H1 (cell line): ENCODE measurements at regions not wholly inside any gene's neighbourhood (a gene's known extent, or its start where the extent isn't known, plus 50 kb on each side); places are given as distances from the start of the nearest gene placed in this dataset.

Experiments used
- CTCF ChIA-PET: fragments of 300-600 bp; sonication (Branson Sonifier 250); formaldehyde crosslinking; loops from one replicate; lab custom pipeline; 2021; ENCODE audit not compliant: partially characterized antibody; lab: Charles Lee
- POLR2A ChIA-PET: fragments of 300-600 bp; sonication (Branson Sonifier 250); formaldehyde crosslinking; loops from one replicate; lab custom pipeline; 2021; ENCODE audit warnings: inconsistent platforms; ENCODE audit not compliant: partially characterized antibody; lab: Charles Lee
- DNase-seq, 2 experiments: peaks; one replicate each; pipeline versions ENCODE4 v3.0.0 to v3.0.0-alpha.2; 2010 to 2022; ENCODE audit warnings: low spot score in 2 of 2, low read depth in 1 of 2, mixed read lengths in 1 of 2
- FAIRE-seq: peaks from 2 replicates; lab custom pipeline; 2011; peaks lifted over from hg19 to GRCh38; lab: Jason Lieb, UNC
- H2AFZ ChIP-seq: 2 replicates; pipeline ENCODE4 v1.8.1; 2012; ENCODE audit warnings: low read length, inconsistent platforms
- H2AK5ac ChIP-seq: 2 replicates; pipeline ENCODE4 v1.6.1; 2013; ENCODE audit warnings: low read depth, low read length
- H2BK120ac ChIP-seq: replicated peaks from 2 replicates; pipeline ENCODE3; 2013; ENCODE audit warnings: low read depth, low read length, inconsistent platforms
- H2BK12ac ChIP-seq: 2 replicates; pipeline ENCODE4 v1.6.1; 2013; ENCODE audit warnings: low read depth, low read length
- H2BK15ac ChIP-seq: 2 replicates; pipeline ENCODE4 v1.6.1; 2013; ENCODE audit warnings: low read length
- H2BK20ac ChIP-seq: 2 replicates; pipeline ENCODE4 v1.6.1; 2013; ENCODE audit warnings: low read length
- H2BK5ac ChIP-seq: 2 replicates; pipeline ENCODE4 v1.6.1; 2013; ENCODE audit warnings: low read depth, low read length
- H3K14ac ChIP-seq: 2 replicates; pipeline ENCODE4 v1.6.1; 2013; ENCODE audit warnings: inconsistent platforms; ENCODE audit not compliant: insufficient read length
- H3K18ac ChIP-seq: 2 replicates; pipeline ENCODE4 v1.6.1; 2013; ENCODE audit warnings: low read length; ENCODE audit errors: extremely low read depth
- H3K23ac ChIP-seq: 2 replicates; pipeline ENCODE4 v1.6.1; 2013; ENCODE audit warnings: inconsistent platforms; ENCODE audit not compliant: insufficient read length
- H3K23me2 ChIP-seq: 2 replicates; pipeline ENCODE4 v1.6.1; 2013; ENCODE audit warnings: low read depth, low read length
- H3K27ac ChIP-seq: 2 replicates; pipeline ENCODE4 v1.6.1; 2011; ENCODE audit warnings: low read depth, low read length, inconsistent platforms
- H3K27me3 ChIP-seq, 4 experiments: replicated peaks in 1 of 4; 1 replicate in 1 of 4; 2 replicates in 3 of 4; pipeline versions ENCODE4 v1.6.1 to v1.8.1; 2011 to 2013; ENCODE audit warnings: low read length in 3 of 4, mild to moderate bottlenecking in 3 of 4, inconsistent platforms in 2 of 4, mixed read lengths in 2 of 4, moderate library complexity in 1 of 4; ENCODE audit not compliant: control insufficient read depth in 3 of 4, insufficient read depth in 3 of 4; ENCODE audit errors: extremely low read depth in 1 of 4
- H3K36me3 ChIP-seq, 4 experiments: 2 replicates each; pipeline versions ENCODE4 v1.6.1 to v1.8.1; 2011 to 2013; ENCODE audit warnings: mild to moderate bottlenecking in 4 of 4, low read length in 3 of 4, moderate library complexity in 2 of 4, control low read depth in 1 of 4, inconsistent platforms in 1 of 4; ENCODE audit not compliant: insufficient read depth in 4 of 4, control insufficient read depth in 2 of 4
- H3K4ac ChIP-seq: replicated peaks from 2 replicates; pipeline ENCODE3; 2013; ENCODE audit warnings: low read length, low read depth, mixed read lengths, inconsistent platforms; ENCODE audit not compliant: insufficient read length
- H3K4me1 ChIP-seq, 4 experiments: replicated peaks in 1 of 4; 1 replicate in 1 of 4; 2 replicates in 3 of 4; pipeline versions ENCODE4 v1.6.1 to v1.8.1; 2011 to 2013; ENCODE audit warnings: low read length in 3 of 4, inconsistent platforms in 2 of 4, mixed read lengths in 1 of 4; ENCODE audit not compliant: insufficient read depth in 4 of 4, control insufficient read depth in 3 of 4
- H3K4me2 ChIP-seq, 2 experiments: 2 replicates each; pipeline versions ENCODE4 v1.6.1 to v1.8.1; 2011 to 2013; ENCODE audit warnings: low read depth in 2 of 2, low read length in 2 of 2, control low read depth in 1 of 2, inconsistent platforms in 1 of 2, mild to moderate bottlenecking in 1 of 2; ENCODE audit not compliant: insufficient read depth in 1 of 2
- H3K4me3 ChIP-seq, 4 experiments: fragments of 200-600, 300-600 bp in 1 of 4; sonication (generic), shearing (Covaris generic), sonication (Bioruptor Twin) in 1 of 4; 2 replicates each; pipeline versions ENCODE4 v1.5.1 to v1.8.1; 2011 to 2016; ENCODE audit warnings: low read length in 4 of 4, low read depth in 3 of 4, control low read depth in 2 of 4, inconsistent platforms in 2 of 4, mild to moderate bottlenecking in 2 of 4, mixed read lengths in 1 of 4, moderate library complexity in 1 of 4; ENCODE audit not compliant: insufficient read depth in 2 of 4; ENCODE audit errors: extremely low read depth in 1 of 4
- H3K56ac ChIP-seq: replicated peaks from 2 replicates; pipeline ENCODE3; 2013; ENCODE audit warnings: low read depth, mild to moderate bottlenecking, mixed read lengths, low read length, inconsistent platforms; ENCODE audit not compliant: insufficient read length
- H3K79me1 ChIP-seq: 2 replicates; pipeline ENCODE4 v1.6.1; 2013; ENCODE audit warnings: low read depth, low read length, control low read depth
- H3K79me2 ChIP-seq, 2 experiments: 2 replicates each; pipeline versions ENCODE4 v1.6.1 to v1.8.1; 2012 to 2013; ENCODE audit warnings: low read length in 2 of 2, mild to moderate bottlenecking in 2 of 2, inconsistent platforms in 1 of 2; ENCODE audit not compliant: insufficient read depth in 2 of 2, control insufficient read depth in 1 of 2
- H3K9ac ChIP-seq, 4 experiments: replicated peaks in 1 of 4; 1 replicate in 1 of 4; 2 replicates in 3 of 4; pipeline versions ENCODE4 v1.6.1 to v1.8.1; 2011 to 2013; ENCODE audit warnings: low read depth in 3 of 4, low read length in 3 of 4, control low read depth in 2 of 4, mild to moderate bottlenecking in 2 of 4, moderate library complexity in 2 of 4, inconsistent platforms in 1 of 4; ENCODE audit errors: extremely low read depth in 1 of 4
- H3K9me3 ChIP-seq, 2 experiments: 2 replicates each; pipeline versions ENCODE4 v1.6.1 to v1.8.1; 2012 to 2013; ENCODE audit warnings: mild to moderate bottlenecking in 2 of 2, moderate library complexity in 2 of 2, control low read depth in 1 of 2, inconsistent platforms in 1 of 2, low read depth in 1 of 2, low read length in 1 of 2, mixed read lengths in 1 of 2; ENCODE audit not compliant: insufficient read depth in 2 of 2
- H4K20me1 ChIP-seq, 2 experiments: replicated peaks in 1 of 2; 2 replicates each; pipeline versions ENCODE3 to v1.8.1; 2011 to 2013; ENCODE audit warnings: inconsistent platforms in 2 of 2, low read length in 2 of 2, mild to moderate bottlenecking in 1 of 2; ENCODE audit not compliant: insufficient read depth in 2 of 2, control insufficient read depth in 1 of 2
- H4K5ac ChIP-seq: 2 replicates; pipeline ENCODE4 v1.6.1; 2013; ENCODE audit warnings: low read length, low read depth, mixed read lengths, inconsistent platforms; ENCODE audit not compliant: insufficient read length
- H4K8ac ChIP-seq: 2 replicates; pipeline ENCODE4 v1.8.0; 2013; ENCODE audit warnings: mild to moderate bottlenecking, moderate library complexity, low read length, inconsistent platforms; ENCODE audit not compliant: insufficient read depth; ENCODE audit errors: extremely low read depth
- H4K91ac ChIP-seq: replicated peaks from 2 replicates; pipeline ENCODE3; 2013; ENCODE audit warnings: low read length, mixed read lengths, inconsistent platforms; ENCODE audit not compliant: insufficient read length
- CBX8 ChIP-seq: fragments of 300-800, 300-1000 bp; sonication (generic); IDR thresholded peaks from 2 replicates; pipeline ENCODE4 v1.7.1; 2016; ENCODE audit warnings: low read depth, low read length, borderline replicate concordance
- CEBPB ChIP-seq: IDR thresholded peaks from 2 replicates; pipeline ENCODE4 v1.6.1; 2012; ENCODE audit warnings: low read depth, low read length
- EGR1 ChIP-seq: IDR thresholded peaks from 2 replicates; pipeline ENCODE4 v1.6.1; 2011; ENCODE audit warnings: low read depth, low read length, borderline replicate concordance
- HDAC2 ChIP-seq, 2 experiments: fragments of 300-600 bp in 1 of 2; sonication (generic) in 1 of 2; IDR thresholded peaks; 2 replicates each; pipeline ENCODE4 v1.6.1; 2011 to 2012; ENCODE audit warnings: low read depth in 2 of 2, low read length in 2 of 2, mild to moderate bottlenecking in 2 of 2, moderate library complexity in 2 of 2, borderline replicate concordance in 1 of 2, inconsistent platforms in 1 of 2
- MAFK ChIP-seq: IDR thresholded peaks from 2 replicates; pipeline ENCODE4 v1.6.1; 2012; ENCODE audit warnings: low read depth, mild to moderate bottlenecking, improper control_type of control experiment, low read length
- RAD21 ChIP-seq, 2 experiments: IDR thresholded peaks in 1 of 2; conservative IDR thresholded peaks in 1 of 2; 2 replicates each; pipeline ENCODE4 v1.6.1; 2011; ENCODE audit warnings: low read depth in 2 of 2, low read length in 2 of 2, improper control_type of control experiment in 1 of 2, inconsistent platforms in 1 of 2, mild to moderate bottlenecking in 1 of 2, moderate library complexity in 1 of 2
- RBBP5 ChIP-seq: IDR thresholded peaks from 2 replicates; pipeline ENCODE4 v1.7.1; 2012; ENCODE audit warnings: low read depth, mild to moderate bottlenecking, inconsistent platforms, low read length, moderate library complexity, borderline replicate concordance
- SAP30 ChIP-seq: fragments of 300-600 bp; sonication (generic); IDR thresholded peaks from 2 replicates; pipeline ENCODE4 v1.7.1; 2012; ENCODE audit warnings: low read length, moderate library complexity, mild to moderate bottlenecking, inconsistent platforms; ENCODE audit not compliant: insufficient read depth, insufficient replicate concordance
- TCF12 ChIP-seq: IDR thresholded peaks from 2 replicates; pipeline ENCODE4 v1.6.1; 2011; ENCODE audit warnings: low read depth, mild to moderate bottlenecking, low read length
- WGBS, 2 experiments: shearing (Covaris generic) in 1 of 2; methylation state at CpG; one replicate each; pipeline versions ENCODE4 v1.1.6 to v1.1.7; 2013 to 2015; ENCODE audit warnings: low lambda C conversion rate in 2 of 2, mixed read lengths in 2 of 2, inconsistent platforms in 1 of 2, low coverage in 1 of 2, missing lambda C conversion rate in 1 of 2; ENCODE audit not compliant: insufficient replicate concordance in 2 of 2, insufficient coverage in 1 of 2, insufficient read length in 1 of 2; ENCODE audit errors: extremely low coverage in 1 of 2, missing lambda C conversion rate in 1 of 2; 5-methylcytosine and 5-hydroxymethylcytosine counted together
- TF ChIP-seq, protein P1 (sequence below), 3 experiments: IDR thresholded peaks; 1 replicate in 2 of 3; 2 replicates in 1 of 3; pipeline versions ENCODE4 v1.5.1 to v1.6.1; 2011; ENCODE audit warnings: low read length in 3 of 3, mild to moderate bottlenecking in 3 of 3, inconsistent platforms in 2 of 3, low read depth in 1 of 3, moderate library complexity in 1 of 3; ENCODE audit not compliant: insufficient read depth in 1 of 3; ENCODE audit errors: control extremely low read depth in 1 of 3

DNA sequence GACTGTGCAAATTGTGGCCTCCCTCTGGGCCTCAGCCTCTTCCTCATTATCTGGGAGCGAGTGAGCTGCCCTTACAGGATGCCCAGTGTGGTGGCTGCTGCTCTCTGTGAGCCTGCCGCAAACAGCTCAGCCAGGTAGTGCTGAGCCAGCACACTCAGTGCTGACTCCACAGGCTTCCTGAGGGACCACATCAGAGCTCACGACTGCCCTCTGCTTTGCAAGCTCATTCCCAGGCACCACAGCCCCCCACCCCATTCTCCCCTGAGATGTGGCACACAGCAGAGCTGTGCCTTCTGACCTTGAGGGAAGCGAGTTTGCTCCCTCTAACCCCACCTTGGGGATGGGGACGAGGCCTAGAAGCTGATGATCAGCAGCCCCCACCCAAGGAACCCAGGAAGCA, 230.5 kb upstream of the PPP2R2D start:
- POLR2A ChIA-PET = interaction anchor here (1.3 kb wide), 1 partner anchor 19 kb away, joined by 4 read pairs; no protein-coding TSS in a partner anchor
- H2BK120ac ChIP-seq = no peak overlapping the region
- H3K23ac ChIP-seq = no peak overlapping the region
- DNase-seq = no peak
- H4K91ac ChIP-seq = no peak overlapping the region
- no peaks in the 10 kb centered on the region for H3K79me2 ChIP-seq
- no peak overlapping the region for H4K5ac ChIP-seq
- H3K36me3 ChIP-seq = no peaks in the 10 kb centered on the region
- H3K14ac ChIP-seq = no peak overlapping the region
- no peak overlapping the region for H2BK5ac ChIP-seq
- H2BK12ac ChIP-seq = 0 out of 2 replicates have a peak overlapping the region, but pooled peaks have one; percentile 6
- H3K27ac ChIP-seq = no peak overlapping the region
- no peak overlapping the region for H2BK20ac ChIP-seq
- no peak overlapping the region for H3K4me3 ChIP-seq
- H3K56ac ChIP-seq = no peak overlapping the region
- no peaks in the 10 kb centered on the region for H3K79me1 ChIP-seq
- H4K8ac ChIP-seq = peak overlapping the region; percentile 16; the same call in 1 of the 2 replicates
- H3K9ac ChIP-seq = no peak overlapping the region
- peaks cover 0 to 6% of the 10 kb centered on the region in 2 experiments; a peak in 2 of 4 replicates for H3K9me3 ChIP-seq
- no peaks in the 10 kb centered on the region for H4K20me1 ChIP-seq
- CTCF ChIA-PET = interaction anchor here (0.6 to 1.5 kb wide), 7 partner anchors 13 to 372 kb away, joined by 3 to 4 read pairs (median 4); no protein-coding TSS in a partner anchor
- no peaks in the 10 kb centered on the region for H3K27me3 ChIP-seq
- H3K18ac ChIP-seq = no peak overlapping the region; the same call in 1 of the 2 replicates
- H3K23me2 ChIP-seq = peaks cover 5% of the 10 kb centered on the region; the same call in 1 of the 2 replicates
- 86% methylated on average over 5 of the region's 5 CpGs; no CpG with 5 or more reads in 1 of the 2 experiments for WGBS, 2 experiments
- peaks cover 0 to 4% (median 2%) of the 10 kb centered on the region in 4 experiments; a peak in 2 of 7 replicates for H3K4me1 ChIP-seq
- no peak overlapping the region for H3K4me2 ChIP-seq
- H2BK15ac ChIP-seq = no peak overlapping the region
- no peak overlapping the region for H2AFZ ChIP-seq
- H2AK5ac ChIP-seq = no peak overlapping the region
- H3K4ac ChIP-seq = no peak overlapping the region
- no peak for FAIRE-seq
- TF ChIP-seq CEBPB = no peak
- no peak for TF ChIP-seq RBBP5
- TF ChIP-seq EGR1 = no peak
- TF ChIP-seq HDAC2 (IDR thresholded peaks at IDR 0.05; ENCODE audit: borderline replicate concordance in 1 of 2, low read depth in 2 of 2, low read length in 2 of 2) = no peak
- peak; percentile 43; the same call in 1 of the 2 replicates for TF ChIP-seq MAFK
- no peak for TF ChIP-seq TCF12
- TF ChIP-seq CBX8 = no peak
- peak in 1 of 2 experiments; percentile 31; a peak in 2 of 4 replicates for TF ChIP-seq RAD21 (IDR thresholded peaks at IDR 0.05 in 1 of 2, conservative IDR thresholded peaks at IDR 0.05 in 1 of 2; ENCODE audit: low read depth in 2 of 2, low read length in 2 of 2)
- TF ChIP-seq SAP30 = no peak
- TF ChIP-seq, protein P1, sequence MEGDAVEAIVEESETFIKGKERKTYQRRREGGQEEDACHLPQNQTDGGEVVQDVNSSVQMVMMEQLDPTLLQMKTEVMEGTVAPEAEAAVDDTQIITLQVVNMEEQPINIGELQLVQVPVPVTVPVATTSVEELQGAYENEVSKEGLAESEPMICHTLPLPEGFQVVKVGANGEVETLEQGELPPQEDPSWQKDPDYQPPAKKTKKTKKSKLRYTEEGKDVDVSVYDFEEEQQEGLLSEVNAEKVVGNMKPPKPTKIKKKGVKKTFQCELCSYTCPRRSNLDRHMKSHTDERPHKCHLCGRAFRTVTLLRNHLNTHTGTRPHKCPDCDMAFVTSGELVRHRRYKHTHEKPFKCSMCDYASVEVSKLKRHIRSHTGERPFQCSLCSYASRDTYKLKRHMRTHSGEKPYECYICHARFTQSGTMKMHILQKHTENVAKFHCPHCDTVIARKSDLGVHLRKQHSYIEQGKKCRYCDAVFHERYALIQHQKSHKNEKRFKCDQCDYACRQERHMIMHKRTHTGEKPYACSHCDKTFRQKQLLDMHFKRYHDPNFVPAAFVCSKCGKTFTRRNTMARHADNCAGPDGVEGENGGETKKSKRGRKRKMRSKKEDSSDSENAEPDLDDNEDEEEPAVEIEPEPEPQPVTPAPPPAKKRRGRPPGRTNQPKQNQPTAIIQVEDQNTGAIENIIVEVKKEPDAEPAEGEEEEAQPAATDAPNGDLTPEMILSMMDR (IDR thresholded peaks at IDR 0.05; ENCODE audit: control extremely low read depth in 1 of 3, insufficient read depth in 1 of 3, low read depth in 1 of 3, low read length in 3 of 3) = peak; percentile 14 to 22 (median 18); a peak in 3 of 4 replicates
